KMS-11 (cell line): ENCODE measurements at regions not wholly inside any gene's neighbourhood (a gene's known extent, or its start where the extent isn't known, plus 50 kb on each side); places are given as distances from the start of the nearest gene placed in this dataset.

Source experiments
- H2AFZ ChIP-seq: fragments of 200-600 bp; sonication (generic); 2 replicates; pipeline ENCODE4 v1.6.1; 2016; ENCODE audit warnings: antibody characterized with exemption, mixed run types, low read depth
- H3K27ac ChIP-seq: fragments of 200-600 bp; sonication (generic); 2 replicates; pipeline ENCODE4 v1.6.1; 2016; ENCODE audit warnings: mild to moderate bottlenecking, mixed run types
- H3K27me3 ChIP-seq: fragments of 200-600 bp; sonication (generic); 2 replicates; pipeline ENCODE4 v1.6.1; 2017; ENCODE audit warnings: mild to moderate bottlenecking, low read depth, mixed run types, moderate library complexity; ENCODE audit not compliant: insufficient read depth
- H3K36me3 ChIP-seq: fragments of 200-600 bp; sonication (generic); 2 replicates; pipeline ENCODE4 v1.6.1; 2017; ENCODE audit warnings: mild to moderate bottlenecking, mixed run types; ENCODE audit not compliant: insufficient read depth
- H3K4me1 ChIP-seq: fragments of 200-600 bp; sonication (generic); 2 replicates; pipeline ENCODE4 v1.6.1; 2016; ENCODE audit warnings: mild to moderate bottlenecking, low read depth, mixed run types; ENCODE audit not compliant: poor library complexity, severe bottlenecking
- H3K4me2 ChIP-seq: fragments of 200-600 bp; sonication (generic); 2 replicates; pipeline ENCODE4 v1.7.0; 2016; ENCODE audit warnings: mild to moderate bottlenecking, mixed run types
- H3K4me3 ChIP-seq: fragments of 200-600 bp; sonication (generic); IDR thresholded peaks from 2 replicates; pipeline ENCODE4 v1.6.1; 2017; ENCODE audit warnings: low read depth, low read length, mixed read lengths; ENCODE audit not compliant: insufficient read depth
- H3K79me2 ChIP-seq: fragments of 200-600 bp; sonication (generic); 2 replicates; pipeline ENCODE4 v1.6.1; 2016; ENCODE audit warnings: low read depth, mixed run types; ENCODE audit not compliant: insufficient read depth
- H3K9ac ChIP-seq: fragments of 200-600 bp; sonication (generic); 2 replicates; pipeline ENCODE4 v1.6.1; 2016; ENCODE audit warnings: mild to moderate bottlenecking, mixed run types
- H4K20me1 ChIP-seq: fragments of 200-600 bp; sonication (generic); 2 replicates; pipeline ENCODE4 v1.6.1; 2016; ENCODE audit warnings: mild to moderate bottlenecking, mixed run types; ENCODE audit not compliant: insufficient read depth
- CTCF ChIP-seq: fragments of 200-600 bp; sonication (generic); conservative IDR thresholded peaks from 2 replicates; pipeline ENCODE4 v1.6.1; 2017; ENCODE audit warnings: low read depth, mild to moderate bottlenecking, antibody characterized with exemption, low read length, moderate library complexity, mixed read lengths

- TF ChIP-seq CTCF: no peak
- H3K4me1 ChIP-seq: no peaks in the 10 kb centered on the region
- H3K4me3 ChIP-seq: no peak overlapping the region
- no peaks in the 10 kb centered on the region for H3K79me2 ChIP-seq
- H2AFZ ChIP-seq: no peak overlapping the region
- no peak overlapping the region for H3K9ac ChIP-seq
- H4K20me1 ChIP-seq: no peaks in the 10 kb centered on the region
- H3K36me3 ChIP-seq: no peaks in the 10 kb centered on the region
- H3K27ac ChIP-seq: no peak overlapping the region
- no peak overlapping the region for H3K4me2 ChIP-seq
- no peaks in the 10 kb centered on the region for H3K27me3 ChIP-seq
These were observed 282.6 kb downstream of the BRINP1 start for GRCh38 chr9:119086590-119086989.

DNA sequence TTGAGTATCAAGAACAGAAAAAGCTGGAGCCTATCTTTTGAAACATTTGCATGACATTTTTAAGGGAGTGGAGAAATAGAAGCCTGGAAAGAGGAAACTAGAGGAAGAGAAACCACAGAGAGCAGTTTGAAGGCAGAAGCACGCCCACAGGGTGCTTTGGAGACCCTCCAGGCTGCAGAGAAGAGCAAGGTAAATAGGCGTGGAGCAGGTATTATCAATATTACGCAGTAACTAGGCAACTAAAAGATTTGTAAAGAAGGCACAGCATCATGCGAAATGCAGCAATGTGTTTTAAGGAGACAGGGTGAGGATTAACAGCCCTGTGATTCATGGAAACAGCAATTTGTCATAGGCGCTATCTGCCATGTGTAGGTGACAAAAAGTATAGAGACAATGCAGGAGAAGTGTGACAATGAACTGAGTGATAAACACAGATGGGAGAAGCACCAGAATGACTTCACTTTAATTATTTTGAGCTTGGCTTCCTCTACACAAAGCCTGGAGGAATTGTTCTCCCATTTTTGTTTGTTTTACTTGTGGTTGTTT, 281.2 kb downstream of the BRINP1 start:
- Histone ChIP-seq H3K4me3 (no peak overlapping the region), H3K9ac (no peak overlapping the region), H3K27me3 (no peaks in the 10 kb centered on the region), H3K4me2 (no peak overlapping the region), H3K4me1 (no peaks in the 10 kb centered on the region), H3K79me2 (no peaks in the 10 kb centered on the region), H2AFZ (no peak overlapping the region), H3K36me3 (no peaks in the 10 kb centered on the region), H3K27ac (no peak overlapping the region), H4K20me1 (no peaks in the 10 kb centered on the region)
- no peak for TF ChIP-seq CTCF

DNA sequence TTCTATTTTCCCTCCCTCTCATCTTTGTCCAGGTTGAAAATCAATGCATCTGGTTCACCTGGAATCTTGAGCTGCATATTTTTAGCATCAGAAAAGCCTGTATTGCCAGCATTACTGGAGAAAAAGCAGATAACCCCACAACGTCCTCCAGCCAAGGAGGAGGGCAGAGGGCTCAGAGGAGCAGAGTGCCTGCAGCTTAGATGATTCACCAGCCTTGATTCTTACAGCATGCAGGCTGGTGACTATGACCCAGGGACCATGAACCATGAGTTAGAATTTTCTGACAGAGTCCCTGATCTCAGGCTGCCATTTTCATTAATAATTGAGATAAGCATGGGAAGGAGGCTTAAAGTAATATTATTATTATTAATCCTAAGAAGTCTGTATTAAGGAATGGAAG, 278.2 kb downstream of the BRINP1 start:
- Histone ChIP-seq H2AFZ (no peak overlapping the region), H3K4me3 (no peak overlapping the region), H3K4me2 (no peak overlapping the region), H3K27me3 (no peaks in the 10 kb centered on the region), H3K4me1 (peaks cover 19% of the 10 kb centered on the region), H3K79me2 (no peaks in the 10 kb centered on the region), H3K9ac (no peak overlapping the region), H4K20me1 (no peaks in the 10 kb centered on the region), H3K36me3 (no peaks in the 10 kb centered on the region), H3K27ac (no peak overlapping the region)
- TF ChIP-seq CTCF: no peak

GRCh38 chr9:119092125-119092524, 277.1 kb downstream of the BRINP1 start:
- Histone ChIP-seq H3K27ac (no peak overlapping the region), H4K20me1 (no peaks in the 10 kb centered on the region), H3K9ac (no peak overlapping the region), H3K79me2 (no peaks in the 10 kb centered on the region), H3K4me3 (no peak overlapping the region), H3K4me2 (no peak overlapping the region), H3K27me3 (no peaks in the 10 kb centered on the region), H3K36me3 (no peaks in the 10 kb centered on the region), H2AFZ (no peak overlapping the region), H3K4me1 (peaks cover 19% of the 10 kb centered on the region)
- TF ChIP-seq CTCF: no peak

- H3K27me3 ChIP-seq: no peaks in the 10 kb centered on the region
- no peak for TF ChIP-seq CTCF
These were observed 275.1 kb downstream of the BRINP1 start for GRCh38 chr9:119094086-119094485.

More at GRCh38 chr9:119094086-119094485, 275.1 kb downstream of the BRINP1 start:
- H3K27ac ChIP-seq: no peak overlapping the region
- no peaks in the 10 kb centered on the region for H3K36me3 ChIP-seq
- no peaks in the 10 kb centered on the region for H4K20me1 ChIP-seq
- H3K4me2 ChIP-seq: no peak overlapping the region
- H2AFZ ChIP-seq: no peak overlapping the region
- H3K79me2 ChIP-seq: no peaks in the 10 kb centered on the region
- no peak overlapping the region for H3K9ac ChIP-seq
- no peak overlapping the region for H3K4me3 ChIP-seq
- peaks cover 19% of the 10 kb centered on the region for H3K4me1 ChIP-seq
